GM12878 (cell line): ENCODE measurements at regions not wholly inside any gene's neighbourhood (a gene's known extent, or its start where the extent isn't known, plus 50 kb on each side); places are given as distances from the start of the nearest gene placed in this dataset.

Experiments
- ATAC-seq: fragments of 200-7000 bp; cut with Tn5 transposase; 3 replicates; pipeline ENCODE4 v1.9.1; 2020; ENCODE audit warnings: mild to moderate bottlenecking, moderate library complexity
- BruUV-seq: library from RNA; stranded (reverse); fragments of 400-500 nt; replicated peaks from 2 replicates; lab custom pipeline; 2021; lab: Mats Ljungman, UMichigan
- CTCF ChIA-PET: fragments of 300-600 bp; sonication (Branson Sonifier 250); formaldehyde crosslinking; extraction: SDS; loops from one replicate; lab custom pipeline; 2021; ENCODE audit warnings: inconsistent platforms; lab: Yijun Ruan, JAX
- POLR2A ChIA-PET: fragments of 350-600 bp; formaldehyde crosslinking; extraction: SDS; loops from one replicate; lab custom pipeline; 2021; ENCODE audit warnings: inconsistent platforms; lab: Charles Lee
- RAD21 ChIA-PET: fragments of 300-600 bp; sonication (Branson Sonifier 250); formaldehyde crosslinking; loops from one replicate; lab custom pipeline; 2023; ENCODE audit warnings: antibody characterized with exemption; ENCODE audit not compliant: unreplicated experiment; lab: Charles Lee
- SMC1A ChIA-PET: fragments of 300-600 bp; sonication (Branson Sonifier 250); formaldehyde crosslinking; loops from one replicate; lab custom pipeline; 2023; ENCODE audit not compliant: unreplicated experiment, uncharacterized antibody; lab: Charles Lee
- DNase-seq: peaks from one replicate; pipeline ENCODE4 v3.0.0-alpha.2; 2011; ENCODE audit warnings: low read depth, low spot score
- FAIRE-seq: peaks from 3 replicates; lab custom pipeline; 2011; peaks lifted over from hg19 to GRCh38; lab: Jason Lieb, UNC
- H2AFZ ChIP-seq: 2 replicates; pipeline ENCODE4 v1.6.0; 2011; ENCODE audit warnings: low read depth, low read length, control low read depth; ENCODE audit not compliant: control insufficient read depth
- H3K27ac ChIP-seq: 2 replicates; pipeline ENCODE4 v1.5.1; 2011; ENCODE audit warnings: control low read depth; ENCODE audit not compliant: control insufficient read depth, insufficient read depth
- H3K27me3 ChIP-seq, 2 experiments: replicated peaks in 1 of 2; 2 replicates each; pipeline versions ENCODE4 v1.6.0 to v1.6.1; 2011; ENCODE audit warnings: low read length in 1 of 2; ENCODE audit not compliant: control insufficient read depth in 2 of 2, insufficient read depth in 2 of 2
- H3K36me3 ChIP-seq, 2 experiments: 2 replicates each; pipeline ENCODE4 v1.5.1; 2011; ENCODE audit warnings: low read length in 1 of 2; ENCODE audit not compliant: control insufficient read depth in 2 of 2, insufficient read depth in 2 of 2
- H3K4me1 ChIP-seq: 2 replicates; pipeline ENCODE4 v1.6.1; 2011; ENCODE audit warnings: mild to moderate bottlenecking, low read length, moderate library complexity, mixed read lengths; ENCODE audit not compliant: control insufficient read depth, insufficient read depth
- H3K4me2 ChIP-seq: 2 replicates; pipeline ENCODE4 v1.6.0; 2011; ENCODE audit warnings: control low read depth; ENCODE audit not compliant: control insufficient read depth, insufficient read depth
- H3K4me3 ChIP-seq: fragments of 200-600 bp; sonication (generic); 2 replicates; pipeline ENCODE4 v1.5.1; 2016
- H3K79me2 ChIP-seq: 2 replicates; pipeline ENCODE4 v1.6.0; 2011; ENCODE audit warnings: low read length; ENCODE audit not compliant: control insufficient read depth, insufficient read depth
- H3K9ac ChIP-seq: 2 replicates; pipeline ENCODE4 v1.8.0; 2011; ENCODE audit warnings: low read length, control low read depth, mixed read lengths; ENCODE audit not compliant: control insufficient read depth, insufficient read depth
- H3K9me3 ChIP-seq: replicated peaks from 3 replicates; pipeline ENCODE4 v1.5.1; 2011; ENCODE audit warnings: mild to moderate bottlenecking, low read length; ENCODE audit not compliant: control insufficient read depth, insufficient read depth
- H4K20me1 ChIP-seq: 2 replicates; pipeline ENCODE4 v1.6.0; 2011; ENCODE audit not compliant: control insufficient read depth, insufficient read depth
- BRCA1 ChIP-seq: IDR thresholded peaks from 2 replicates; pipeline ENCODE4 v1.6.1; 2011; ENCODE audit warnings: low read depth, low read length, improper control_type of control experiment
- IKZF1 ChIP-seq: fragments of 450-650 bp; conservative IDR thresholded peaks from 2 replicates; pipeline ENCODE4 v1.6.1; 2017; ENCODE audit warnings: antibody characterized with exemption, mild to moderate bottlenecking
- IKZF2 ChIP-seq, 2 experiments: fragments of 450-650 bp; IDR thresholded peaks; 2 replicates each; pipeline ENCODE4 v1.6.1; 2017; ENCODE audit warnings: mild to moderate bottlenecking in 2 of 2, moderate library complexity in 2 of 2
- IRF5 ChIP-seq: fragments of 450-650 bp; IDR thresholded peaks from 2 replicates; pipeline ENCODE4 v1.6.1; 2017; ENCODE audit warnings: borderline replicate concordance
- JUNB ChIP-seq: IDR thresholded peaks from 2 replicates; pipeline ENCODE4 v1.6.1; 2016; ENCODE audit warnings: antibody characterized with exemption, mild to moderate bottlenecking
- PML ChIP-seq: IDR thresholded peaks from 2 replicates; pipeline ENCODE4 v1.6.1; 2012; ENCODE audit warnings: low read length, inconsistent platforms
- RUNX3 ChIP-seq: IDR thresholded peaks from 2 replicates; pipeline ENCODE4 v1.6.1; 2012; ENCODE audit warnings: low read length, inconsistent platforms
- ZNF687 ChIP-seq: fragments of 450-650 bp; IDR thresholded peaks from 2 replicates; pipeline ENCODE4 v1.6.1; 2017; ENCODE audit warnings: mild to moderate bottlenecking, moderate library complexity
- WGBS: methylation state at CpG from one replicate; pipeline ENCODE4 v1.1.6; 2016; ENCODE audit warnings: low lambda C conversion rate; ENCODE audit not compliant: insufficient replicate concordance, insufficient coverage; ENCODE audit errors: missing lambda C conversion rate; 5-methylcytosine and 5-hydroxymethylcytosine counted together
- in situ Hi-C: fragments of 300-500 bp; cut with MboI; formaldehyde crosslinking; loops from 9 replicates; pipeline ENCODE4 v1.14.3; 2018; ENCODE audit warnings: mixed read lengths
- intact Hi-C: fragments of 100-400 bp; cut with micrococcal nuclease; formaldehyde crosslinking; loops from one replicate; pipeline ENCODE4 v1.14.2; 2022; ENCODE audit not compliant: unreplicated experiment

GRCh38 chr7:126222782-126223181, 1030.0 kb downstream of the GRM8 start:
- ATAC-seq (no peak; the same call in 2 of the 3 replicates), FAIRE-seq (no peak), DNase-seq (no peak)
- H3K4me1 ChIP-seq = no peaks in the 10 kb centered on the region
- intact Hi-C loops = no loop called here
- in situ Hi-C loops = no loop called here
- ChIA-PET RAD21 (no interaction called here), POLR2A (no interaction called here), SMC1A (interaction anchor here (1.2 kb wide), 1 partner anchor 10 kb away, joined by 3 read pairs; no protein-coding TSS in a partner anchor), CTCF (no interaction called here)
- TF ChIP-seq JUNB = peak; percentile 23; the same call in 1 of the 2 replicates
- no peak for TF ChIP-seq IKZF2 (IDR thresholded peaks at IDR 0.05)
- no peaks in the 10 kb centered on the region; the same call in 1 of the 3 replicates for H3K9me3 ChIP-seq
- H3K9ac ChIP-seq = no peak overlapping the region
- H2AFZ ChIP-seq = no peak overlapping the region
- H3K4me3 ChIP-seq = no peak overlapping the region
- H4K20me1 ChIP-seq = no peaks in the 10 kb centered on the region
- no peaks in the 10 kb centered on the region for H3K79me2 ChIP-seq
- no peak overlapping the region for H3K4me2 ChIP-seq
- H3K36me3 ChIP-seq = no peaks in the 10 kb centered on the region
- no TSS peak for BruUV-seq
- H3K27ac ChIP-seq = no peak overlapping the region
- WGBS = 8% methylated on average over 3 of the region's 3 CpGs
- H3K27me3 ChIP-seq = no peaks in the 10 kb centered on the region

GRCh38 chr7:126215785-126216184, 1037.0 kb downstream of the GRM8 start:
- intact Hi-C loops (no loop called here), in situ Hi-C loops (no loop called here)
- Histone ChIP-seq H4K20me1 (no peaks in the 10 kb centered on the region), H3K9ac (no peak overlapping the region), H3K27ac (no peak overlapping the region), H3K4me2 (no peak overlapping the region), H2AFZ (no peak overlapping the region), H3K4me3 (no peak overlapping the region), H3K4me1 (no peaks in the 10 kb centered on the region), H3K79me2 (no peaks in the 10 kb centered on the region), H3K27me3 (no peaks in the 10 kb centered on the region), H3K9me3 (no peaks in the 10 kb centered on the region; the same call in 2 of the 3 replicates), H3K36me3 (no peaks in the 10 kb centered on the region)
- ChIA-PET SMC1A (interaction anchor here (0.6 kb wide), 1 partner anchor 188 kb away, joined by 3 read pairs; no protein-coding TSS in a partner anchor), POLR2A (no interaction called here), CTCF (no interaction called here), RAD21 (no interaction called here)
- DNase-seq (no peak), ATAC-seq (no peak), FAIRE-seq (no peak)
- BruUV-seq = no TSS peak
- no peak for TF ChIP-seq ZNF687
- TF ChIP-seq RUNX3 = no peak
- no peak for TF ChIP-seq IRF5
- TF ChIP-seq PML = no peak
- TF ChIP-seq IKZF1 = no peak
- no peak for TF ChIP-seq BRCA1
- WGBS = 37% methylated on average over 2 of the region's 2 CpGs
